B cell (primary cell): ENCODE measurements at regions not wholly inside any gene's neighbourhood (a gene's known extent, or its start where the extent isn't known, plus 50 kb on each side); places are given as distances from the start of the nearest gene placed in this dataset.

Experiments used
- ATAC-seq: fragments of 200-7000 bp; cut with Tn5 transposase; one replicate; pipeline ENCODE4 v1.10.0; 2021; ENCODE audit warnings: low read depth, mild to moderate bottlenecking, moderate number of reproducible peaks, moderate library complexity
- CTCF ChIA-PET: fragments of 350-600 bp; sonication (Branson Sonifier 250); formaldehyde crosslinking; loops from one replicate; lab custom pipeline; 2021; ENCODE audit warnings: antibody characterized with exemption, inconsistent platforms; lab: Charles Lee
- POLR2A ChIA-PET: fragments of 350-600 bp; sonication (Branson Sonifier 250); formaldehyde crosslinking; loops from one replicate; lab custom pipeline; 2021; ENCODE audit warnings: antibody characterized with exemption; lab: Charles Lee
- DNase-seq: peaks from one replicate; pipeline ENCODE4 v3.0.0; 2013
- H2AFZ ChIP-seq: 2 replicates; pipeline ENCODE4 v1.6.1; 2012; ENCODE audit warnings: mild to moderate bottlenecking, low read depth, low read length; ENCODE audit not compliant: insufficient read depth, poor library complexity, severe bottlenecking
- H3K27ac ChIP-seq, 2 donors: 1 replicate in 1 of 2; 2 replicates in 1 of 2; pipeline ENCODE4 v1.5.1; 2012 to 2013; ENCODE audit warnings: low read length in 2 of 2, mild to moderate bottlenecking in 2 of 2, moderate library complexity in 1 of 2
- H3K27me3 ChIP-seq, 4 experiments: fragments of 200-600 bp in 1 of 4; sonication (generic) in 1 of 4; replicated peaks in 1 of 4; 1 replicate in 2 of 4; 2 replicates in 2 of 4; pipeline versions ENCODE4 v1.6.1 to v1.7.0; 2013 to 2016; ENCODE audit warnings: low read length in 3 of 4, mild to moderate bottlenecking in 2 of 4, mixed read lengths in 1 of 4, moderate library complexity in 1 of 4; ENCODE audit not compliant: insufficient read depth in 4 of 4, control insufficient read depth in 3 of 4; ENCODE audit errors: control extremely low read depth in 1 of 4
- H3K36me3 ChIP-seq, 2 experiments: replicated peaks in 1 of 2; 1 replicate in 1 of 2; 2 replicates in 1 of 2; pipeline versions ENCODE4 v1.6.1 to v1.7.1; 2013; ENCODE audit warnings: low read length in 1 of 2; ENCODE audit not compliant: insufficient read depth in 2 of 2, control insufficient read depth in 1 of 2; ENCODE audit errors: control extremely low read depth in 1 of 2, extremely low read depth in 1 of 2
- H3K4me1 ChIP-seq, 2 donors: fragments of 200-600 bp in 1 of 2; sonication (generic) in 1 of 2; 1 replicate in 1 of 2; 2 replicates in 1 of 2; pipeline versions ENCODE4 v1.5.1 to v1.6.1; 2013 to 2017; ENCODE audit warnings: low read length in 2 of 2; ENCODE audit not compliant: control insufficient read depth in 2 of 2, insufficient read depth in 2 of 2
- H3K4me2 ChIP-seq: replicated peaks from 2 replicates; pipeline ENCODE3; 2012; ENCODE audit warnings: mild to moderate bottlenecking, low read depth, low read length; ENCODE audit not compliant: poor library complexity, severe bottlenecking
- H3K4me3 ChIP-seq, 5 experiments: fragments of 200-600 bp in 1 of 5; sonication (generic) in 1 of 5; 1 replicate in 3 of 5; 2 replicates in 2 of 5; pipeline versions ENCODE4 v1.5.1 to v1.7.0; 2011 to 2016; ENCODE audit warnings: low read length in 4 of 5, mild to moderate bottlenecking in 4 of 5, low read depth in 2 of 5, control low read depth in 1 of 5, moderate library complexity in 1 of 5; ENCODE audit not compliant: insufficient read depth in 1 of 5; ENCODE audit errors: control extremely low read depth in 1 of 5, extremely low read depth in 1 of 5
- H3K79me2 ChIP-seq: fragments of 200-600 bp; sonication (generic); one replicate; pipeline ENCODE4 v1.6.0; 2016; ENCODE audit warnings: low read length; ENCODE audit not compliant: control insufficient read depth, insufficient read depth
- H3K9ac ChIP-seq: fragments of 200-600 bp; sonication (generic); 2 replicates; pipeline ENCODE4 v1.6.1; 2017; ENCODE audit warnings: mild to moderate bottlenecking, low read length, moderate library complexity
- H3K9me3 ChIP-seq, 3 donors: one replicate each; pipeline versions ENCODE4 v1.6.1 to v1.7.1; 2013; ENCODE audit warnings: low read length in 2 of 3; ENCODE audit not compliant: control insufficient read depth in 2 of 3, insufficient read depth in 1 of 3; ENCODE audit errors: control extremely low read depth in 1 of 3
- H4K20me1 ChIP-seq: 2 replicates; pipeline ENCODE4 v1.6.0; 2012; ENCODE audit warnings: mild to moderate bottlenecking, low read length; ENCODE audit not compliant: insufficient read depth, control insufficient read depth, poor library complexity, severe bottlenecking
- H3K27ac Mint-ChIP-seq: one replicate; pipeline ENCODE4 v1.8.0; 2021; ENCODE audit warnings: mixed read lengths
- H3K27me3 Mint-ChIP-seq: one replicate; pipeline ENCODE4 v1.8.0; 2021; ENCODE audit warnings: mixed read lengths
- H3K4me1 Mint-ChIP-seq: one replicate; pipeline ENCODE4 v1.8.0; 2021; ENCODE audit warnings: mixed read lengths
- H3K4me3 Mint-ChIP-seq: one replicate; pipeline ENCODE4 v1.8.0; 2021; ENCODE audit warnings: mixed read lengths
- H3K9me3 Mint-ChIP-seq: one replicate; pipeline ENCODE4 v1.8.0; 2022; ENCODE audit warnings: mixed read lengths; ENCODE audit not compliant: insufficient read depth
- EZH2 ChIP-seq: IDR thresholded peaks from 2 replicates; pipeline ENCODE4 v1.6.1; 2012; ENCODE audit warnings: borderline replicate concordance, low read depth, mild to moderate bottlenecking, moderate library complexity, low read length; ENCODE audit not compliant: insufficient read depth, poor library complexity, severe bottlenecking
- WGBS: methylation state at CpG from one replicate; pipeline ENCODE4 v1.1.5; 2013; ENCODE audit warnings: missing lambda C conversion rate; ENCODE audit not compliant: insufficient coverage; 5-methylcytosine and 5-hydroxymethylcytosine counted together
- intact Hi-C: fragments of 100-400 bp; cut with micrococcal nuclease; formaldehyde crosslinking; loops from one replicate; pipeline ENCODE4 v1.10.0; 2022
- TF ChIP-seq, protein P1 (sequence below): fragments of 200-600 bp; IDR thresholded peaks from one replicate; pipeline ENCODE4 v1.8.0; 2022; ENCODE audit warnings: antibody characterized with exemption, mild to moderate bottlenecking

DNA sequence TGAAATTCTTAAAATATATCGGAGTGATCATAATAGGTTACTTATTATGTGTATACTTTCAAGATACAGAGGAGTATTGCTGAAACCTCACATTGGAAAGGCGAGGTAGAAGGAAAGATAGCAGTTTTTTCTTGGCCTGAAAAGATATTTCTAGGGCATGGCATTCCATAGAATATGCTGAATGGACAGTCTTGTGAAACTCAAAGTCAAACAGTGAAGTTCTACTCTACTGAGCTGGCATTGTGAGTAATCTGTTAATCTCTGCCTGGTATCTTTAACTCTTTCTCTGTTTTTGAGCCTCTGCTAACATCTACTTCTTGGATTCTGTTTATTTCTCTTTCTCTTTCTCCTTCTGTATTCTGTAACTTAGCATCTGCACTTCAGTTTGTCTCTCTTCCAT, 176.3 kb upstream of the ZBTB20 start:
- Histone ChIP-seq H3K36me3 (no peaks in the 10 kb centered on the region), H3K9ac (no peak overlapping the region), H3K27me3 (no peaks in the 10 kb centered on the region), H3K9me3 (no peaks in the 10 kb centered on the region), H3K79me2 (no peaks in the 10 kb centered on the region), H3K4me3 (no peak overlapping the region), H4K20me1 (no peaks in the 10 kb centered on the region), H3K4me1 (no peaks in the 10 kb centered on the region), H3K4me2 (no peak overlapping the region), H2AFZ (no peak overlapping the region), H3K27ac (no peak overlapping the region)
- 57% methylated on average over 1 of the region's 2 CpGs for WGBS
- H3K4me1 Mint-ChIP-seq, result no peaks in the 10 kb centered on the region
- TF ChIP-seq, protein P1, sequence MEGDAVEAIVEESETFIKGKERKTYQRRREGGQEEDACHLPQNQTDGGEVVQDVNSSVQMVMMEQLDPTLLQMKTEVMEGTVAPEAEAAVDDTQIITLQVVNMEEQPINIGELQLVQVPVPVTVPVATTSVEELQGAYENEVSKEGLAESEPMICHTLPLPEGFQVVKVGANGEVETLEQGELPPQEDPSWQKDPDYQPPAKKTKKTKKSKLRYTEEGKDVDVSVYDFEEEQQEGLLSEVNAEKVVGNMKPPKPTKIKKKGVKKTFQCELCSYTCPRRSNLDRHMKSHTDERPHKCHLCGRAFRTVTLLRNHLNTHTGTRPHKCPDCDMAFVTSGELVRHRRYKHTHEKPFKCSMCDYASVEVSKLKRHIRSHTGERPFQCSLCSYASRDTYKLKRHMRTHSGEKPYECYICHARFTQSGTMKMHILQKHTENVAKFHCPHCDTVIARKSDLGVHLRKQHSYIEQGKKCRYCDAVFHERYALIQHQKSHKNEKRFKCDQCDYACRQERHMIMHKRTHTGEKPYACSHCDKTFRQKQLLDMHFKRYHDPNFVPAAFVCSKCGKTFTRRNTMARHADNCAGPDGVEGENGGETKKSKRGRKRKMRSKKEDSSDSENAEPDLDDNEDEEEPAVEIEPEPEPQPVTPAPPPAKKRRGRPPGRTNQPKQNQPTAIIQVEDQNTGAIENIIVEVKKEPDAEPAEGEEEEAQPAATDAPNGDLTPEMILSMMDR, result no peak
- no peak for TF ChIP-seq EZH2
- H3K27me3 Mint-ChIP-seq, result no peaks in the 10 kb centered on the region
- no peak overlapping the region for H3K4me3 Mint-ChIP-seq
- ChIA-PET CTCF (no interaction called here), POLR2A (no interaction called here)
- intact Hi-C loops, result no loop called here
- H3K9me3 Mint-ChIP-seq, result no peaks in the 10 kb centered on the region
- ATAC-seq, result no peak
- no peak for DNase-seq
- no peak overlapping the region for H3K27ac Mint-ChIP-seq

GRCh38 chr3:115324056-115324455, 177.0 kb upstream of the ZBTB20 start:
- CTCF ChIA-PET, result no interaction called here
- DNase-seq (no peak), ATAC-seq (no peak)
- H3K4me3 Mint-ChIP-seq, result no peak overlapping the region
- Histone ChIP-seq H3K4me2 (no peak overlapping the region), H3K79me2 (no peaks in the 10 kb centered on the region), H4K20me1 (no peaks in the 10 kb centered on the region), H3K4me3 (no peak overlapping the region), H3K27me3 (no peaks in the 10 kb centered on the region), H3K36me3 (no peaks in the 10 kb centered on the region), H3K4me1 (no peaks in the 10 kb centered on the region), H3K9ac (no peak overlapping the region), H3K27ac (no peak overlapping the region), H2AFZ (no peak overlapping the region), H3K9me3 (no peaks in the 10 kb centered on the region)
- no peaks in the 10 kb centered on the region for H3K4me1 Mint-ChIP-seq
- H3K27ac Mint-ChIP-seq, result no peak overlapping the region
- WGBS, result no CpG with 5 or more reads among the region's 1 CpG
- H3K9me3 Mint-ChIP-seq, result no peaks in the 10 kb centered on the region
- POLR2A ChIA-PET, result no interaction called here
- intact Hi-C loops, result no loop called here
- no peak for TF ChIP-seq EZH2
- TF ChIP-seq, protein P1, result no peak
- no peaks in the 10 kb centered on the region for H3K27me3 Mint-ChIP-seq
